Calu3 (cell line): ENCODE measurements at regions not wholly inside any gene's neighbourhood (a gene's known extent, or its start where the extent isn't known, plus 50 kb on each side); places are given as distances from the start of the nearest gene placed in this dataset.

ENCODE experiments used
- BruUV-seq: library from RNA; stranded (reverse); fragments of 400-500 nt; replicated peaks from 2 replicates; lab custom pipeline; 2021; lab: Mats Ljungman, UMichigan
- CTCF ChIA-PET: fragments of 300-600 bp; sonication (Branson Sonifier 250); formaldehyde crosslinking; loops from one replicate; lab custom pipeline; 2022; ENCODE audit warnings: antibody characterized with exemption; lab: Charles Lee
- DNase-seq: peaks from one replicate; pipeline ENCODE4 v3.0.0; 2022
- H3K27ac Mint-ChIP-seq: one replicate; pipeline ENCODE4 v1.8.0; 2022; ENCODE audit warnings: mixed read lengths; ENCODE audit not compliant: unreplicated experiment
- H3K27me3 Mint-ChIP-seq: one replicate; pipeline ENCODE4 v1.8.0; 2022; ENCODE audit warnings: mixed read lengths; ENCODE audit not compliant: unreplicated experiment
- H3K36me3 Mint-ChIP-seq: one replicate; pipeline ENCODE4 v1.8.0; 2022; ENCODE audit warnings: mild to moderate bottlenecking, moderate library complexity, mixed read lengths; ENCODE audit not compliant: insufficient read depth, unreplicated experiment
- H3K4me1 Mint-ChIP-seq: one replicate; pipeline ENCODE4 v1.8.0; 2022; ENCODE audit warnings: mild to moderate bottlenecking, low read depth, mixed read lengths; ENCODE audit not compliant: unreplicated experiment
- H3K4me3 Mint-ChIP-seq: one replicate; pipeline ENCODE4 v1.8.0; 2022; ENCODE audit warnings: mild to moderate bottlenecking, low read depth, moderate library complexity, mixed read lengths; ENCODE audit not compliant: unreplicated experiment
- H3K9me3 Mint-ChIP-seq: one replicate; pipeline ENCODE4 v1.8.0; 2022; ENCODE audit warnings: low read depth, mixed read lengths; ENCODE audit not compliant: unreplicated experiment
- intact Hi-C: fragments of 100-400 bp; cut with micrococcal nuclease; formaldehyde crosslinking; loops from one replicate; pipeline ENCODE4 v1.10.0; 2022; ENCODE audit not compliant: unreplicated experiment
- TF ChIP-seq, protein P1 (sequence below): fragments of 200-600 bp; IDR thresholded peaks from one replicate; pipeline ENCODE4 v1.8.0; 2022; ENCODE audit warnings: antibody characterized with exemption; ENCODE audit not compliant: unreplicated experiment

DNA sequence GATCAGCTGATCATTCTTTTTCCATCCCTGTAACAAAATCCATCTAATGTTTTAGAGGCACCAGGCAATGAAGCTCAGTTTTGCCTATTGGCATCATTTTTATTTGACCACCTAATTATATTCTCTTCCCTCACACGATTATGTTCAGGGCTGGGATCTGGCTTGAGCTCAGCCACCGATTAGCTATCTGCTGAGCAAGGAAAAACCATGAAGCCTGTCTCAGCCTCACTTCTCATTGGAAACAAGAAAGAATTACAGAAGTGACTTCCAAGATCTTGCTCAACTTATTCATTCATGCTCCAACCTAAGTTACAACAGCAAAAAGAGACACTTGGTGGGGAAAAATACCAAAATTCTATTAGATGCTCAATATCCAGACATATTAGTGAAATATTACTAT lies 139.0 kb upstream of the SH3BP4 start:
- H3K27ac Mint-ChIP-seq, result no peak overlapping the region
- no TSS peak for BruUV-seq
- DNase-seq, result no peak
- TF ChIP-seq, protein P1, sequence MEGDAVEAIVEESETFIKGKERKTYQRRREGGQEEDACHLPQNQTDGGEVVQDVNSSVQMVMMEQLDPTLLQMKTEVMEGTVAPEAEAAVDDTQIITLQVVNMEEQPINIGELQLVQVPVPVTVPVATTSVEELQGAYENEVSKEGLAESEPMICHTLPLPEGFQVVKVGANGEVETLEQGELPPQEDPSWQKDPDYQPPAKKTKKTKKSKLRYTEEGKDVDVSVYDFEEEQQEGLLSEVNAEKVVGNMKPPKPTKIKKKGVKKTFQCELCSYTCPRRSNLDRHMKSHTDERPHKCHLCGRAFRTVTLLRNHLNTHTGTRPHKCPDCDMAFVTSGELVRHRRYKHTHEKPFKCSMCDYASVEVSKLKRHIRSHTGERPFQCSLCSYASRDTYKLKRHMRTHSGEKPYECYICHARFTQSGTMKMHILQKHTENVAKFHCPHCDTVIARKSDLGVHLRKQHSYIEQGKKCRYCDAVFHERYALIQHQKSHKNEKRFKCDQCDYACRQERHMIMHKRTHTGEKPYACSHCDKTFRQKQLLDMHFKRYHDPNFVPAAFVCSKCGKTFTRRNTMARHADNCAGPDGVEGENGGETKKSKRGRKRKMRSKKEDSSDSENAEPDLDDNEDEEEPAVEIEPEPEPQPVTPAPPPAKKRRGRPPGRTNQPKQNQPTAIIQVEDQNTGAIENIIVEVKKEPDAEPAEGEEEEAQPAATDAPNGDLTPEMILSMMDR, result no peak
- no peaks in the 10 kb centered on the region for H3K9me3 Mint-ChIP-seq
- peaks cover 93% of the 10 kb centered on the region for H3K27me3 Mint-ChIP-seq
- H3K36me3 Mint-ChIP-seq, result no peaks in the 10 kb centered on the region
- intact Hi-C loops, result no loop called here
- no peak overlapping the region for H3K4me3 Mint-ChIP-seq
- H3K4me1 Mint-ChIP-seq, result no peaks in the 10 kb centered on the region
- CTCF ChIA-PET, result no interaction called here

DNA sequence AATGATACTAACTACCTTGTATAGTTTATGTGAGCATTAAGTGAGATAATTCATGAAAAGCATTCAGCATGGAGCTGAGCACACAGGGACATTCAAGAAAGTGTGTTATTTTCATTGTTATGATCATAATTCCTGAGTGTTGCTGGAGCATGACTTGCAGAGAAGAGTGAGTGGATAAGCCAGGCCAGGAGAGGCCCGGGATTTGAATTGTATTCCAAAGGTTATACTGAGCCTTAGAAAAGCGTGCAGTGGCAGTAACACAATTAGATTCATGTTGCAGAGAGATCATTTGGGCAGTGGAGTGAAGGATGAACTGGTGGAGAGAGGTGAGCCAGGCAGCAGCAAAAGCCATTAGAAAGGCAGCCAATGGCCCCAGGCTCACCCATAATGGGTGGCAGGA lies 142.9 kb upstream of the SH3BP4 start:
- TF ChIP-seq, protein P1, result no peak
- no peaks in the 10 kb centered on the region for H3K4me1 Mint-ChIP-seq
- DNase-seq, result no peak

DNA sequence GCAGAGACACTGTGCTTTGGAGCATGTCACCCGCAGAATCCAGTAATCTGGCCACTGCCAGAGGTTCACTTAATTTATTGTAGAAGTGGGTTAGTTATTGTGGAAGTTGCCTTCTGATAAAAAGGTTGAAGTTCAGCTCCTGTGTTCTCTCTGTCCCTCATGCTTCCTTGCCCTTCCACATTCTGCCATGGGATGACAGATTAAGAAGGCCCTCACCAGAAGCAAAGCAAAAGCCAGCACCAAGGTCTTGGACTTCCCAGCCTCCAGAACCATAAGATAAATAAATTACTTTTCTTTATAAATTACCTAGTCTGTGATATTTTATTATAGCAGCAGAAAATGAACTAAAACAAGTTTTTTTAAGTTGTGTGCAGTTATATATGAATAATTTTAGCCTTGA lies 145.0 kb upstream of the SH3BP4 start:
- no peaks in the 10 kb centered on the region for H3K9me3 Mint-ChIP-seq
- H3K27me3 Mint-ChIP-seq, result peaks cover 61% of the 10 kb centered on the region

More for the DNA sequence above, 142.9 kb upstream of the SH3BP4 start:
- Mint-ChIP-seq H3K27me3 (peaks cover 77% of the 10 kb centered on the region), H3K36me3 (no peaks in the 10 kb centered on the region), H3K4me3 (no peak overlapping the region), H3K9me3 (no peaks in the 10 kb centered on the region), H3K27ac (no peak overlapping the region)
- no TSS peak for BruUV-seq
- intact Hi-C loops, result no loop called here
- CTCF ChIA-PET, result no interaction called here

DNA sequence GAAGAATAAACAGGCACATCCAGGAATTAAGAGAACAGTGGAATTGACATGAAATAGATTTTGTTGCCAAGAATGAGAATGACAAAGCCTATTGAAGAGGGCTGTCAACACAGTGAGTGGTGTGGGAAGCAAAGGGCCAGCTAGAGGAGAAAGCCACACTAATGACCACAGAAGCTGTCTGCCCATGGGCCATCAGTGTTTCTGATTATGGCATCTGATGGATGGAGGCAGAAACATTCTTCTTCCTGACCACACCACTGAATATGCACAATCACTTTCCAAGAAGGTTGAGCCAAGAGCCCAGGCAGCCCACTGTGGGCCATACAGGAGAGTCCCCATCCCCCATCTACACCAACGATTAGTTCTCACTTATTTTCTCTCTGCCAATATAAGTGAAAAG lies 146.0 kb upstream of the SH3BP4 start:
- intact Hi-C loops, result no loop called here

More for the DNA sequence above, 145.0 kb upstream of the SH3BP4 start:
- BruUV-seq, result no TSS peak
- H3K4me3 Mint-ChIP-seq, result no peak overlapping the region
- DNase-seq, result no peak
- no peak overlapping the region for H3K27ac Mint-ChIP-seq
- intact Hi-C loops, result no loop called here
- CTCF ChIA-PET, result no interaction called here
- TF ChIP-seq, protein P1, result no peak
- H3K36me3 Mint-ChIP-seq, result no peaks in the 10 kb centered on the region
- H3K4me1 Mint-ChIP-seq, result no peaks in the 10 kb centered on the region

More for the DNA sequence above, 146.0 kb upstream of the SH3BP4 start:
- H3K4me3 Mint-ChIP-seq, result no peak overlapping the region
- CTCF ChIA-PET, result no interaction called here
- no peak overlapping the region for H3K27ac Mint-ChIP-seq
- peaks cover 59% of the 10 kb centered on the region for H3K27me3 Mint-ChIP-seq
- no TSS peak for BruUV-seq
- TF ChIP-seq, protein P1, result no peak
- no peaks in the 10 kb centered on the region for H3K4me1 Mint-ChIP-seq
- no peaks in the 10 kb centered on the region for H3K36me3 Mint-ChIP-seq
- no peak for DNase-seq
- H3K9me3 Mint-ChIP-seq, result no peaks in the 10 kb centered on the region
